ENCODE measurements at regions not wholly inside any gene's neighbourhood (a gene's known extent, or its start where the extent isn't known, plus 50 kb on each side); places are given as distances from the start of the nearest gene placed in this dataset.

- Histone ChIP-seq H3K27me3 (ENCODE audit: control insufficient read depth in 1 of 2, insufficient read depth in 2 of 2, low read length in 2 of 2) (no peaks in the 10 kb centered on the region), H3K4me3 (ENCODE audit: low read length) (no peak overlapping the region), H3K9me3 (ENCODE audit: control insufficient read depth in 1 of 2, insufficient read depth in 1 of 2, low read length in 2 of 2) (no peaks in the 10 kb centered on the region), H3K36me3 (ENCODE audit: insufficient read depth, low read length) (no peaks in the 10 kb centered on the region), H3K27ac (ENCODE audit: low read depth in 1 of 2, low read length in 2 of 2) (no peak overlapping the region), H3K4me1 (ENCODE audit: insufficient read depth, low read length) (no peaks in the 10 kb centered on the region)
- DNase-seq, result no peak
- Mint-ChIP-seq H3K27me3 (no peaks in the 10 kb centered on the region), H3K9me3 (peaks cover 4% of the 10 kb centered on the region), H3K4me3 (no peak overlapping the region), H3K36me3 (ENCODE audit: low read depth) (no peaks in the 10 kb centered on the region), H3K27ac (no peak overlapping the region), H3K4me1 (ENCODE audit: low read depth) (no peaks in the 10 kb centered on the region)
- intact Hi-C loops (cut with DNase I, micrococcal nuclease), result no loop called here
- TF ChIP-seq, protein P1, sequence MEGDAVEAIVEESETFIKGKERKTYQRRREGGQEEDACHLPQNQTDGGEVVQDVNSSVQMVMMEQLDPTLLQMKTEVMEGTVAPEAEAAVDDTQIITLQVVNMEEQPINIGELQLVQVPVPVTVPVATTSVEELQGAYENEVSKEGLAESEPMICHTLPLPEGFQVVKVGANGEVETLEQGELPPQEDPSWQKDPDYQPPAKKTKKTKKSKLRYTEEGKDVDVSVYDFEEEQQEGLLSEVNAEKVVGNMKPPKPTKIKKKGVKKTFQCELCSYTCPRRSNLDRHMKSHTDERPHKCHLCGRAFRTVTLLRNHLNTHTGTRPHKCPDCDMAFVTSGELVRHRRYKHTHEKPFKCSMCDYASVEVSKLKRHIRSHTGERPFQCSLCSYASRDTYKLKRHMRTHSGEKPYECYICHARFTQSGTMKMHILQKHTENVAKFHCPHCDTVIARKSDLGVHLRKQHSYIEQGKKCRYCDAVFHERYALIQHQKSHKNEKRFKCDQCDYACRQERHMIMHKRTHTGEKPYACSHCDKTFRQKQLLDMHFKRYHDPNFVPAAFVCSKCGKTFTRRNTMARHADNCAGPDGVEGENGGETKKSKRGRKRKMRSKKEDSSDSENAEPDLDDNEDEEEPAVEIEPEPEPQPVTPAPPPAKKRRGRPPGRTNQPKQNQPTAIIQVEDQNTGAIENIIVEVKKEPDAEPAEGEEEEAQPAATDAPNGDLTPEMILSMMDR (IDR thresholded peaks at IDR 0.05), result no peak
- POLR2A ChIA-PET, result no interaction called here
- no peak for ATAC-seq (ENCODE audit: poor library complexity)
- CTCF ChIA-PET, result no interaction called here
These were observed 921.5 kb downstream of the TTLL7 start for GRCh38 chr1:83077411-83077810.

DNA sequence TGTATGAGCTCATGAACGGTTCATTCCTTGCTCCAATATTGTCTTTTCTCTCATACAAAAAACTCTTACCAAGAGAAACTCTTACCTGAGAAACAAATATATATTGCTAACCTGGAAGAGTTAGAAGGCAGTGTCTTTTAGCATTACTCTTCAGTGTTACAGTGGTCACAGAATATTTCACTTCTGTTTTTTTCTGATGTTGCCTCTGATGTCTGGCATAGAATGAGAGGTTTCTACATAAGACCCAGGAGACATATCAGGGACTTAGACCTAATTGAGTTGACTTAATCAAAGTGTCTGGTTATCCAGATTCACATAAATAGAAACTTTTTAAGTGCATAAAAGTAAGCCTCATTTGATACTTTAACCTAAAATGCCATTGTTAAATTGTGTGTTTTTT is 923.8 kb downstream of the TTLL7 start:
- H3K36me3 Mint-ChIP-seq (ENCODE audit: low read depth), result no peaks in the 10 kb centered on the region
- no peaks in the 10 kb centered on the region for H3K36me3 ChIP-seq (ENCODE audit: insufficient read depth, low read length)
- H3K27ac ChIP-seq (ENCODE audit: low read depth in 1 of 2, low read length in 2 of 2), result no peak overlapping the region
- H3K4me3 ChIP-seq (ENCODE audit: low read length), result no peak overlapping the region
- intact Hi-C loops (cut with DNase I, micrococcal nuclease), result no loop called here
- CTCF ChIA-PET, result no interaction called here
- no peaks in the 10 kb centered on the region for H3K9me3 ChIP-seq (ENCODE audit: control insufficient read depth in 1 of 2, insufficient read depth in 1 of 2, low read length in 2 of 2)
- DNase-seq, result no peak
- H3K27ac Mint-ChIP-seq, result no peak overlapping the region
- H3K4me1 Mint-ChIP-seq (ENCODE audit: low read depth), result no peaks in the 10 kb centered on the region
- peaks cover 2% of the 10 kb centered on the region for H3K9me3 Mint-ChIP-seq
- POLR2A ChIA-PET, result no interaction called here
- no peak for ATAC-seq (ENCODE audit: poor library complexity)
- no peaks in the 10 kb centered on the region for H3K27me3 ChIP-seq (ENCODE audit: control insufficient read depth in 1 of 2, insufficient read depth in 2 of 2, low read length in 2 of 2)
- no peaks in the 10 kb centered on the region for H3K27me3 Mint-ChIP-seq
- TF ChIP-seq, protein P1 (IDR thresholded peaks at IDR 0.05), result no peak
- no peak overlapping the region for H3K4me3 Mint-ChIP-seq
- H3K4me1 ChIP-seq (ENCODE audit: insufficient read depth, low read length), result no peaks in the 10 kb centered on the region

DNA sequence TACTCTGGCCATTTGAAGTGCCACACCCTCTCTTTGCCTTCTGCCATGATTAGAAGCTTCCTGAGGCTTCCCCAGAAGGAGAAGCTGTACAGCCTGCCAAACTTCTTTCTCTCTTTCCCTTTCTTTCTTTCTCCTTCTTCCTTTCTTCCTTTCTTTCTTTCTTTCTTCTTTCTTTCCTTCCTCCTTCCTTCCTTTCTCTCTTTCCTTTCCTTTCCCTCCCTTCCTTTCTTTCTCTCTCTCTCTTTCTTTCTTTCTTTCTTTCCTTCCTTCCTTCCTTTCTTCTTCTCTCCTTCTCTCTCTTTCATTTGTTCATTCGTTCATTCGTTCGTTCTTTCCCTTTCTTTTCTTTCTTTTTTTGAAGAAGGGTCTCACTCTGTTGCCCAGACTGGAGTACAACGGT is 931.0 kb downstream of the TTLL7 start:
- Mint-ChIP-seq H3K36me3 (ENCODE audit: low read depth) (no peaks in the 10 kb centered on the region), H3K9me3 (peaks cover 5% of the 10 kb centered on the region), H3K4me3 (no peak overlapping the region), H3K27me3 (no peaks in the 10 kb centered on the region), H3K4me1 (ENCODE audit: low read depth) (peaks cover 11% of the 10 kb centered on the region), H3K27ac (no peak overlapping the region)
- no peak for DNase-seq
- no peaks in the 10 kb centered on the region for H3K36me3 ChIP-seq (ENCODE audit: insufficient read depth, low read length)
- H3K9me3 ChIP-seq (ENCODE audit: control insufficient read depth in 1 of 2, insufficient read depth in 1 of 2, low read length in 2 of 2), result peaks cover 0 to 3% of the 10 kb centered on the region in 2 experiments
- H3K4me1 ChIP-seq (ENCODE audit: insufficient read depth, low read length), result no peaks in the 10 kb centered on the region
- no peaks in the 10 kb centered on the region for H3K27me3 ChIP-seq (ENCODE audit: control insufficient read depth in 1 of 2, insufficient read depth in 2 of 2, low read length in 2 of 2)
- intact Hi-C loops (cut with DNase I, micrococcal nuclease), result no loop called here
- CTCF ChIA-PET, result no interaction called here
- no peak overlapping the region for H3K4me3 ChIP-seq (ENCODE audit: low read length)
- no peak for ATAC-seq (ENCODE audit: poor library complexity)
- POLR2A ChIA-PET, result no interaction called here
- H3K27ac ChIP-seq (ENCODE audit: low read depth in 1 of 2, low read length in 2 of 2), result no peak overlapping the region
- TF ChIP-seq, protein P1 (IDR thresholded peaks at IDR 0.05), result no peak
